LoVo (cell line): ENCODE measurements at regions not wholly inside any gene's neighbourhood (a gene's known extent, or its start where the extent isn't known, plus 50 kb on each side); places are given as distances from the start of the nearest gene placed in this dataset.

Experiments used
- DNase-seq: peaks from one replicate; pipeline ENCODE4 v3.0.0-alpha.2; 2016; ENCODE audit warnings: low spot score

DNA sequence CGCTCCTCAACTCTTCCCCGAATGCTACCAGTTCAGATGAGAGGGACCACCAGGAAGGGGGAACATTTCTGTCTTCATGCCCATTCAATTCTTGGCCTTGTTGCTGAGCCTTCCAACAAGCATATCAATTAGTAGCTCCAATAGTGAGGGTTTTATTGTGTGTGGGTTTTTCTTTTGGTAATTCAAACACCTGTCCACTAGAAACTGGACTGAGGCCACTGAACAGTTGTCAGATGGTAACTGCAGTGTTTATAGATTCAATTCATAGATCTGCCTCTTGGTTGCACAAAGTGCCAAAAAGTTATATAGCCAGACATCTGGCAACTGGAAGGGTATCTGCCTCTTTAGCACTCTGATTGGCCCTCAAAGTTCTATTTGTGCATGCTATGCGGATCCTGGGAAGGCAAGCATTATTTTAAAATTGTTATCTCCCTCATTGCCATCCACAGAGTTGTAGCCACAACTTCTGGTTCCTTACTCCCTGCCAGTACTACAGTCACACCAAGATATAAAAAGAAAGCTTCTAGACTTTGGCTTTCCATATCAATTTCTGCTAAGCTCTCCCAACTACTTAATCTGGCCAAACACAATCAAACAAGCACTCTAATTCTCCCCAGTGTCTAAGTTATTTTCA lies 83.3 kb upstream of the ZNF521 start:
- no peak for DNase-seq

DNA sequence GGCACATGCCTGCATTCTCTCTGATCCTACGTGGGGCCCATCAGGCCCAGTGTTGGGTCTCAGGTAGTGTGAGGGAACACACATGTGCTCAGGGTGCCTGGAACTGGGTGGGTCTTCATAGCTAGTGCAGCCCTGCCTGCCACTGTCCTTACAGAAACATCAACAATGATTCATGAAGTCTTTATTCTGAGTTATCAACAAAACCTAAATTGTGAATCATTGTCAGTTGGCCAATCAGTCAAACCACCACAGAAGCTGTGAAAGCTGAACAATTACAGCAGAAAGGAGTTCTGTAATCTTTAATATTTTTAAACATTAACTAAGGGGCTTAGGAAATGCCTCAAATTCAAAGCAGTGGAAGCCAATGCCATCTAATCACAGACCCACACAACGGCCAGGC lies 82.8 kb upstream of the ZNF521 start:
- no peak for DNase-seq

DNA sequence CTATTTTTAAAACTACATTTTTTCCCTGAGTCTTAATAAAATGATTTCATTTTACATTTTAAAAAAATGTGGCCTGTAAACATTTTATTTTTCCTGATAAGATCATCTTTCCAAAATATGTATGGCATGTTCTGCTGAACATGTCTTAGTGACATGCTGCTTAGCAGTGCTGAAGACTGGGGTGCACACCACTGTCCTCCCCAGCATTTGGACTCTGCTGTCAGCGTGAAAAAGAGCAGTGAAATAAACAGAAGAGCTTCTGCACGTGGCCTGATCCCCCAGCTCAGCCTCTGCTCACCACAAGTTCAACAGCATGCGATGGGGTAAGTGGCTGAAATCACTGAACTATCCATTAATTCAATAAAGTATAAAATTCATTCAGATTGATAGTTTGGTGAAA lies 81.6 kb upstream of the ZNF521 start:
- DNase-seq = no peak

DNA sequence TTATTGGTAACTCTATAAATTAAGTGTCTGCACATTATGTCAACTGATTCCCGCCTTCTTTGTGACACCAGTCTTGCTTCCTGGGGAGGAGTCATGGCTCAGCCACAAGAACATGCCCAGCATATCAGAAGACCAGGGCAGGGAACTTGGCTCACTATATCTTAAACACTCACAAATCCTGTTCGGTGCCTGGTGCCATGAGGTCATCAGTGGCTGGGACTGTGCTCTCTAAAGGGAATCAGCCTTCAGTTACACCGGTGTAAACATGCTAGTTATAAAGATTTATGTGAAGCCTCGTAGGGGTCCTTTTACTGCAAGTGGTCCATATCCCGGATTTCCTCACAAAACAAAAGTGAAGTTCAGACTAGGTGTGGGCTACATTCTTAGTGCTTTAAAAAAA lies 73.1 kb upstream of the ZNF521 start:
- no peak for DNase-seq

DNA sequence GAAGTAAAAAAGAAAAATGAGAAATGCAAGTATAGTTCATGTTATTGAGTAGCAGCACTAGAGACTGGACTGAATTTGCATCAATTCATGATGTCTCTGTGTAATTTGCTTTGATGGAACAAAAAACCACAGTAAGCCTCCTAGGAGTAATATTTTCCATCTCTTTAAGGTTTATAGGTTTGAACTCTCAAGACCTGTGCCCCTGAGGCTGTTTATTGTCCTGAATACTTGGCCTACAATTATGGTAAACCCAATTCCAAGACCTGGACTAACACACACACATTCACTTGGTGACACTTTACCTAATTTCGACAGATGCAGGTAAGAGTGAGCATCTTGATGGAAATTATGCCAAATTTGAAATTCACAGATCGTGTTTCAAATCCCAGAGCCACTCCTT lies 71.8 kb upstream of the ZNF521 start:
- DNase-seq = no peak

DNA sequence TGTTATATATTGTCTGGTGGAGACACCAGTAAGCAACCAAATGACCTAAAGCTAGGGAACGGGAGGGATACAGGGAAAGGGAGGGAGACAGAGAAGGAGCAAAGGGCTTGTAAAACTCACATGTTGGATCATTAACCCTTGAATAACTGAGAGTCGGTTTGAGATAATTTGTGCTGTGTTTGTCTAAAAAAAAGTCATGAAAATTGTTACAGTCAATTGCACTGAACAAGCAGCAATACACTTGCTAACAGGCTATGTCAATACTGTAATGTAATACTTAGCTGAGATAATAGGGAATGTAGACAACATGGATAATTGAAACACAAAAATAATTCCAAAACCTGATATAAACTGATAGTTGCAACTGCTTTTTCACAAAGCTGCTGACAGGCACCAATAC lies 71.3 kb upstream of the ZNF521 start:
- no peak for DNase-seq

DNA sequence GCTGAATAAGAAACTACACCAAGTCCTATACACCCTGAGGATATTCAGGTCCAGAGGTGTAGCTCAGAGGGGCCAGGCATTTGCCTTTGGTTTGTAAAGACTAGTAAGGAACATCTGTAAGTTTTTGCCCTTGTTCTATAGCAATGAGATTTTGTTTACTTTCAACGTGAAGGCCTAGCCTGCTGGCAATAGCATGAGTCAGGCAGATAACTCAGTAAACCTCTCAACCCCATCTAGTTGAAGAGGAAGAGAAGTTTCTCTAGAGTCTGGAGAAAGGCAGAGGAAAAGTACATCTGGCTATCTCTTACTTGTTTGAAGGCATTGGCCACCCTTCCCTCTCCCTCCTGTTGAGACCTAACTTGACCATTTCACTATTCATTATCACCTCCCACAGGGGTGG lies 70.3 kb upstream of the ZNF521 start:
- DNase-seq = no peak

DNA sequence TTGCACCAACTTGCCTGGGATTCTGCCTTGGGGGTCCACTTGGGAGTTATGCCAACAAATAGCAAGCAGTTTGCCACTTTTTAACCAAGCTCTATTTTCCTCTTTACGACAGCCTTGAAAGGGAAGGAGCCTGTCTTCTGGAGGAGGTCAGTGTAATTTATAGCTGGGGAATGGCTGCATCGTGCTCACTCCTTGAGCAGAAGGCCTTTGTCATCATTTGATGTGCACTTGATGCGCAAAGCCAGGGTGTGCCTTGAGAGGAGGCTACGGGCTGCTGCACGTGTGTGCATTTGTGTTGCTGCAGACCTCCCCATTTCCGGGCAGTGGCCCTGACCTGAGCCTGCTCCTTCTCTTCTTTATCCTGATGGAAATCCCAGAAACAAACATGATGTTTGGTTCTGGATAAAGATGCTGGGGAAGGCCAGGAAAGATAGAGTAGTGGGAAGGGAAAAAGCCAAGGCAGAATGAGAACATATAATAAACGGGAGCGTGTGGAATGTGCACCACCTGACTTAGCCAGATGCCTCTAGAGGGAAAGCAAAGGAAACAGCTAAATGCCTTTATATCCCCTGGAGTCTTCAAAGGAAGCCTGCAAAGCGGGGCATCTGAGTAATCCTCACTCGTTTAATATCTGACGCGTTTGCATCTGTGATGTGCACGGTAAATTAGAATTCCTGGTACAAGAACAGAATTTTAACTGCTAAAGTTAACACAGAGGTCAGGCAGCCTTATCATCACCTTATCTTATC lies 68.3 kb upstream of the ZNF521 start:
- no peak for DNase-seq

DNA sequence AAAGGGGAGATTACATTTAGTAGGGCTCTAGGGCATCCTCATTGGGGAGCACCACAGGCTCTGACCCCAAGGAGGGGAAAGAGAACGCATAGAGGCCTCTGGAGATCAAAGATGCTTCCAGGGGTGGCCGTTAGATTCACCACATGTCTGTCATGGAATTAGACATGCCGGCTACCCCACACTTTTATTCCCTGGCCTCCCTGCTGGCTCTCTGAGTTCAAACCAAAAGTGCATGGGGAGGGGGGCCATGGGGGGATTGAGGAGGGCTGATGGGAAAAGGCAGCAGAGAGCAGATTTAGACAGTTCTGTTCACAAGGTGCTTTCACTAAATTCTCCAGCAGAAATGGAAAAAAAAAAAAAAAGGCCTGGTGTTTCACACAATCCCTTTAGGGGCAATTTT lies 64.4 kb upstream of the ZNF521 start:
- DNase-seq = no peak

DNA sequence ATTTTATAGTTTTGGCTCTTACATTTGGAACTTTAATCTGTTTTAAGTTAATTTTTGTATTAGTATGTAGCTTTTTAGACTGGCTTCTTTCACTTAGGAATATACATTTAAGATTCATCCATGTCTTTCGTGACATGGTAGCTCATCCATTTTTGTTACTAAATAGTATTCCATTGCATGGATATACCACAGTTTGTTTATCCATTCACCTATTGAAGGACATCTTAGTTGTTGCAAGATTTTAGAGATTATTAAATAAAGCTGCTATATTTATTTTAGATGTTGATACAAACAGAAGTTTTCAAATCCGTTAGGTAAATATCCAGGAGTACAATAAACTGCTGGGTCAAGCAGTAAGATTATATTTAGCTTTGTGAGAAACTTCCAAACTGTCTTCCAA lies 58.0 kb upstream of the ZNF521 start:
- DNase-seq = no peak

DNA sequence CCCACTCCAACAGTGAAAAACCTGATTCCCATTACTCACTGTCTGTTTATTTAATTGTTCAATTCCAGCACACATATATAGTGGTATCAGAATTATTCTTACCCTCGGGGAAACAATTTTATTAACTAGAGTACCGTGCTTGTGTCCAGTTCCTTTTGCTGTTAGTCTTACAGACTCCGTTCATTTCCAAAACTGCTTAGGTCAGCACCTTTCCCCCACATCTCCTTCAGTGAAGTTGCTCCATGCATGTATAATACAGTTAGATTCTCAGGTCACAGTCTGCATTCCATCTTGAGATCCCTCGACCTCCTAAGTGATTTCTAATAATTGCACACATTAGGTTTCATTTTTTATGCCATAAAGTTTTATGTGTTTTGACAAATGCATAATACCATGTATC lies 56.3 kb upstream of the ZNF521 start:
- DNase-seq = no peak
